Urothelium cell line (cell line): ENCODE measurements at regions not wholly inside any gene's neighbourhood (a gene's known extent, or its start where the extent isn't known, plus 50 kb on each side); places are given as distances from the start of the nearest gene placed in this dataset.
A peak's percentile ranks its signal among the peaks of the same experiment; 100 is the strongest.
"Not testable (repeated sequence)": the region's sequence is repeated elsewhere in the genome, so short reads cannot be mapped to it uniquely, and the experiment has no call there.

ENCODE experiments used
- DNase-seq: peaks from one replicate; pipeline ENCODE4 v3.0.0; 2011; ENCODE audit warnings: low spot score, mixed read lengths
- FAIRE-seq: peaks from 2 replicates; lab custom pipeline; 2011; peaks lifted over from hg19 to GRCh38; lab: Jason Lieb, UNC

GRCh38 chr15:53923741-53924140 is 54.5 kb upstream of the UNC13C start:
- DNase-seq, FAIRE-seq: not testable (repeated sequence)

- no peak for FAIRE-seq
- peak; percentile 19 for DNase-seq
Observed at GRCh38 chr15:53918180-53919079, 59.8 kb upstream of the UNC13C start.

GRCh38 chr15:53917109-53917508 is 61.1 kb upstream of the UNC13C start:
- FAIRE-seq (no peak), DNase-seq (no peak)

- no peak for DNase-seq
- FAIRE-seq, result no peak
Observed at GRCh38 chr15:53911431-53911830, 66.8 kb upstream of the UNC13C start.

- DNase-seq (no peak), FAIRE-seq (no peak)
Observed at GRCh38 chr15:53910852-53911251, 67.4 kb upstream of the UNC13C start.

- FAIRE-seq (no peak), DNase-seq (peak; percentile 69)
Observed at GRCh38 chr15:53910236-53910849, 67.9 kb upstream of the UNC13C start.

- DNase-seq (no peak), FAIRE-seq (no peak)
Observed at GRCh38 chr15:53903129-53903528, 75.1 kb upstream of the UNC13C start.

- DNase-seq, FAIRE-seq: not testable (repeated sequence)
Observed at GRCh38 chr15:53893468-53893867, 84.8 kb upstream of the UNC13C start.

GRCh38 chr15:53891862-53892261 is 86.4 kb upstream of the UNC13C start:
- not testable (repeated sequence) for FAIRE-seq, DNase-seq

- FAIRE-seq (no peak), DNase-seq (no peak)
Observed at GRCh38 chr15:53884441-53884840, 93.8 kb upstream of the UNC13C start.

GRCh38 chr15:53882311-53882710 is 95.9 kb upstream of the UNC13C start:
- DNase-seq, result no peak
- FAIRE-seq, result no peak

- FAIRE-seq (no peak), DNase-seq (no peak)
Observed at GRCh38 chr15:53880357-53880756, 97.9 kb upstream of the UNC13C start.

- no peak for DNase-seq
- FAIRE-seq, result no peak
Observed at GRCh38 chr15:53875711-53876110, 102.5 kb upstream of the UNC13C start.

GRCh38 chr15:53875139-53875538 is 103.1 kb upstream of the UNC13C start:
- no peak for DNase-seq
- FAIRE-seq, result no peak

GRCh38 chr15:53872410-53872809 is 105.8 kb upstream of the UNC13C start:
- FAIRE-seq (no peak), DNase-seq (peak; percentile 7)

GRCh38 chr15:53869806-53870073 is 108.5 kb upstream of the UNC13C start:
- FAIRE-seq (no peak), DNase-seq (no peak)

- FAIRE-seq (no peak), DNase-seq (no peak)
Observed at GRCh38 chr15:53869044-53869805, 109.0 kb upstream of the UNC13C start.

- DNase-seq, result no peak
- no peak for FAIRE-seq
Observed at GRCh38 chr15:53862386-53862785, 102.9 kb upstream of the WDR72 start.

GRCh38 chr15:53861792-53862191 is 102.3 kb upstream of the WDR72 start:
- FAIRE-seq (no peak), DNase-seq (no peak)

- FAIRE-seq, result no peak
- DNase-seq, result no peak
Observed at GRCh38 chr15:53851110-53851848, 91.8 kb upstream of the WDR72 start.

- FAIRE-seq (no peak), DNase-seq (no peak)
Observed at GRCh38 chr15:53847745-53848144, 88.3 kb upstream of the WDR72 start.
